Loucy (cell line): ENCODE measurements at regions not wholly inside any gene's neighbourhood (a gene's known extent, or its start where the extent isn't known, plus 50 kb on each side); places are given as distances from the start of the nearest gene placed in this dataset.

Source experiments
- CTCF ChIP-seq: fragments of 200-600 bp; sonication (generic); conservative IDR thresholded peaks from 2 replicates; pipeline ENCODE4 v1.5.1; 2014; ENCODE audit warnings: mild to moderate bottlenecking, antibody characterized with exemption, low read length
- EZH2phosphoT487 ChIP-seq: fragments of 200-600 bp; IDR thresholded peaks from 2 replicates; pipeline ENCODE4 v1.6.1; 2018; ENCODE audit warnings: antibody characterized with exemption, mild to moderate bottlenecking, moderate library complexity, borderline replicate concordance

GRCh38 chr3:180131169-180131568 is 94.4 kb upstream of the PEX5L start:
- no peak for TF ChIP-seq CTCF
- no peak for TF ChIP-seq EZH2phosphoT487
